CD4-positive, alpha-beta T cell (primary cell): ENCODE measurements at regions not wholly inside any gene's neighbourhood (a gene's known extent, or its start where the extent isn't known, plus 50 kb on each side); places are given as distances from the start of the nearest gene placed in this dataset.
"Not testable (repeated sequence)": the region's sequence is repeated elsewhere in the genome, so short reads cannot be mapped to it uniquely, and the experiment has no call there.

Experiments
- ATAC-seq: fragments of 200-7000 bp; cut with Tn5 transposase; one replicate; pipeline ENCODE4 v1.10.0; 2022; ENCODE audit warnings: mild to moderate bottlenecking; ENCODE audit not compliant: poor library complexity
- CTCF ChIA-PET: fragments of 350-600 bp; sonication (Branson Sonifier 250); formaldehyde crosslinking; loops from one replicate; lab custom pipeline; 2021; ENCODE audit warnings: antibody characterized with exemption, inconsistent platforms; lab: Charles Lee
- POLR2A ChIA-PET: fragments of 350-600 bp; sonication (Branson Sonifier 250); formaldehyde crosslinking; loops from one replicate; lab custom pipeline; 2021; ENCODE audit warnings: antibody characterized with exemption, inconsistent platforms; lab: Charles Lee
- DNase-seq, 14 experiments: peaks; one replicate each; pipeline ENCODE4 v3.0.0-alpha.2; 2013 to 2020; ENCODE audit warnings: mixed read lengths in 2 of 14
- H3K27ac ChIP-seq, 2 donors: one replicate each; pipeline versions ENCODE4 v1.5.1 to v1.7.0; 2013; ENCODE audit warnings: low read length in 2 of 2, low read depth in 1 of 2, mild to moderate bottlenecking in 1 of 2
- H3K27me3 ChIP-seq, 2 experiments: 1 replicate in 1 of 2; 2 replicates in 1 of 2; pipeline versions ENCODE4 v1.6.1 to v1.7.0; 2013; ENCODE audit warnings: low read length in 2 of 2, control low read depth in 1 of 2, mild to moderate bottlenecking in 1 of 2, moderate library complexity in 1 of 2; ENCODE audit not compliant: insufficient read depth in 2 of 2, control insufficient read depth in 1 of 2
- H3K36me3 ChIP-seq: one replicate; pipeline ENCODE4 v1.6.1; 2013; ENCODE audit warnings: low read length, control low read depth; ENCODE audit not compliant: insufficient read depth
- H3K4me1 ChIP-seq: one replicate; pipeline ENCODE4 v1.6.1; 2013; ENCODE audit warnings: low read length, control low read depth; ENCODE audit not compliant: insufficient read depth
- H3K4me3 ChIP-seq: one replicate; pipeline ENCODE4 v1.5.1; 2013; ENCODE audit warnings: mild to moderate bottlenecking, low read length, moderate library complexity
- H3K9me3 ChIP-seq, 2 experiments: 1 replicate in 1 of 2; 2 replicates in 1 of 2; pipeline versions ENCODE4 v1.6.1 to v1.7.0; 2013; ENCODE audit warnings: low read length in 2 of 2, mild to moderate bottlenecking in 2 of 2, control low read depth in 1 of 2, moderate library complexity in 1 of 2; ENCODE audit not compliant: control insufficient read depth in 1 of 2, insufficient read depth in 1 of 2
- H3K27ac Mint-ChIP-seq: one replicate; pipeline ENCODE4 v1.8.0; 2020; ENCODE audit warnings: mixed read lengths
- H3K27me3 Mint-ChIP-seq: one replicate; pipeline ENCODE4 v1.8.0; 2021; ENCODE audit warnings: mixed read lengths
- H3K36me3 Mint-ChIP-seq: one replicate; pipeline ENCODE4 v1.8.0; 2021; ENCODE audit warnings: low read depth, mixed read lengths
- H3K4me1 Mint-ChIP-seq: one replicate; pipeline ENCODE4 v1.8.0; 2021; ENCODE audit warnings: low read depth, mixed read lengths
- H3K4me3 Mint-ChIP-seq: one replicate; pipeline ENCODE4 v1.8.0; 2020; ENCODE audit warnings: mild to moderate bottlenecking, mixed read lengths
- H3K9me3 Mint-ChIP-seq: one replicate; pipeline ENCODE4 v1.8.0; 2020; ENCODE audit warnings: mixed read lengths
- intact Hi-C, 2 experiments: fragments of 100-400 bp; cut with DNase I in 1 of 2; cut with micrococcal nuclease in 1 of 2; formaldehyde crosslinking; loops; one replicate each; pipeline versions ENCODE4 v1.15.1 to v1.9.0; 2023 to 2025; cut with DNase I, micrococcal nuclease
- TF ChIP-seq, protein P1 (sequence below): fragments of 200-600 bp; IDR thresholded peaks from one replicate; pipeline ENCODE4 v1.8.0; 2022; ENCODE audit warnings: antibody characterized with exemption, mild to moderate bottlenecking

DNA sequence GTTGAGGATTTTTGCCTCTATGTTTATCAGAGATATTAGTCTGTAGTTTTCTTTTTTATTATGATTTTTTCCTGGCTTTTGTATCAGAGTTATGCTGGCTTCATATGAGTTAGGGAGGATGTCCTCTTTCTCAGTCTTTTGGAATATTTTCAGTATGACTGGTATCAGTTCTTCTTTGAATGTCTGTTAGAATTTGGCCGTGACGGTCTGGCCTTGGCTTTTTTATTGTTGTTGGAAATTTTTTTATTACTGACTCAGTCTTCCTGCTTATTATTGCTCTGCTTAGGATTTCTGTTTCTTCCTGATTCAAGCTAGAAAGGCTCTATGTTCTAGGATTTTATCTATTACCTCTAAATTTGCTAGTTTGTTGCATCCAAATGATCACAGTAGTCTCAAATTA lies 421.9 kb downstream of the CDH10 start:
- Mint-ChIP-seq H3K27me3 (no peaks in the 10 kb centered on the region), H3K36me3 (no peaks in the 10 kb centered on the region), H3K4me3 (no peak overlapping the region), H3K4me1 (no peaks in the 10 kb centered on the region), H3K9me3 (peaks cover 29% of the 10 kb centered on the region), H3K27ac (no peak overlapping the region)
- H3K9me3 ChIP-seq = no peaks in the 10 kb centered on the region
- no peak overlapping the region for H3K27ac ChIP-seq
- POLR2A ChIA-PET = no interaction called here
- TF ChIP-seq, protein P1, sequence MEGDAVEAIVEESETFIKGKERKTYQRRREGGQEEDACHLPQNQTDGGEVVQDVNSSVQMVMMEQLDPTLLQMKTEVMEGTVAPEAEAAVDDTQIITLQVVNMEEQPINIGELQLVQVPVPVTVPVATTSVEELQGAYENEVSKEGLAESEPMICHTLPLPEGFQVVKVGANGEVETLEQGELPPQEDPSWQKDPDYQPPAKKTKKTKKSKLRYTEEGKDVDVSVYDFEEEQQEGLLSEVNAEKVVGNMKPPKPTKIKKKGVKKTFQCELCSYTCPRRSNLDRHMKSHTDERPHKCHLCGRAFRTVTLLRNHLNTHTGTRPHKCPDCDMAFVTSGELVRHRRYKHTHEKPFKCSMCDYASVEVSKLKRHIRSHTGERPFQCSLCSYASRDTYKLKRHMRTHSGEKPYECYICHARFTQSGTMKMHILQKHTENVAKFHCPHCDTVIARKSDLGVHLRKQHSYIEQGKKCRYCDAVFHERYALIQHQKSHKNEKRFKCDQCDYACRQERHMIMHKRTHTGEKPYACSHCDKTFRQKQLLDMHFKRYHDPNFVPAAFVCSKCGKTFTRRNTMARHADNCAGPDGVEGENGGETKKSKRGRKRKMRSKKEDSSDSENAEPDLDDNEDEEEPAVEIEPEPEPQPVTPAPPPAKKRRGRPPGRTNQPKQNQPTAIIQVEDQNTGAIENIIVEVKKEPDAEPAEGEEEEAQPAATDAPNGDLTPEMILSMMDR = no peak
- ATAC-seq = no peak
- no peaks in the 10 kb centered on the region for H3K36me3 ChIP-seq
- H3K4me3 ChIP-seq = no peak overlapping the region
- CTCF ChIA-PET = no interaction called here
- intact Hi-C loops = no loop called here
- DNase-seq = no peak
- H3K27me3 ChIP-seq = no peaks in the 10 kb centered on the region
- H3K4me1 ChIP-seq = no peaks in the 10 kb centered on the region

DNA sequence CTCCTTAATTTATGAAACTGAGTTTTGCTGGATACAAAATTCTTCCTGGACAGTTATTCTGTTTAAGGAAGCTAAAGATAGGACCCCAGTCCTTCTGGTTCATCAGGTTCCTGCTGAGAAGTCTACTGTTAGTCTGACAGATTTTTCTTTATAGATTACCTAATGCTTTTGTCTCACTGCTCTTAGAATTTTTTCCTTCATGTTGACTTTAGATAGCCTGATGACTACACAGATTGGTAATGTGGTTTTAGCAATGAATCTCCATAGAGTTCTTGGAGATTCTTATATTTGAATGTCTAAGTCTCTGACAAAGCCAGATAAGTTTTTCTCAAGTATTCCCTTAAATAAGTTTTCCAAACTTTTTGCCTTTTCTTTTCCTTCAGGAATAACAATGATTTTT lies 419.7 kb downstream of the CDH10 start:
- Histone ChIP-seq H3K4me3 (no peak overlapping the region), H3K36me3 (no peaks in the 10 kb centered on the region), H3K27ac (no peak overlapping the region), H3K4me1 (no peaks in the 10 kb centered on the region), H3K27me3 (no peaks in the 10 kb centered on the region), H3K9me3 (peaks cover 0 to 5% of the 10 kb centered on the region in 2 experiments)
- H3K4me1 Mint-ChIP-seq = no peaks in the 10 kb centered on the region
- no peak overlapping the region for H3K4me3 Mint-ChIP-seq
- intact Hi-C loops = no loop called here
- H3K27ac Mint-ChIP-seq = no peak overlapping the region
- DNase-seq (no peak), ATAC-seq (no peak)
- ChIA-PET POLR2A (no interaction called here), CTCF (no interaction called here)
- no peaks in the 10 kb centered on the region for H3K36me3 Mint-ChIP-seq
- H3K9me3 Mint-ChIP-seq = peaks cover 22% of the 10 kb centered on the region
- TF ChIP-seq, protein P1 = no peak
- H3K27me3 Mint-ChIP-seq = no peaks in the 10 kb centered on the region

DNA sequence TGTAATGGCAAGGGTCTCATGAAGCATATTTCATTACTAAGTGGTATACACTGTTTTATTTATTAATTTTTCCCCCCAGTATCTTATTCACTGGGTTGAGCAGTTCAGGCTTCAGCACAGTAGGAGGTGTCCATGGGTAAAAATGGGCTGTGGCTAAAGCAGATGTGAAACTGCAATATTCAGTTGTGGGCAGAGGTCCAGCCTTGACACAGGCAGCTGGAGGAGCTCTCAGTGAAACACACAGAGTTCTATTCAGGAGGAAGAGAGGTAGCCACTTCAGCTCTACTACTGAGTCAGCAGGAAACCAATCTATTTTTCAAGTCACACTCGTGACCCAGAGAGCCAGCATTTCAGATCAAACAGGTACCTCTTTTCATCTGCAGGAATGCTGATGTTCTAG lies 418.3 kb downstream of the CDH10 start:
- DNase-seq = no peak
- no peak overlapping the region for H3K27ac Mint-ChIP-seq
- ATAC-seq = no peak
- peaks cover 15% of the 10 kb centered on the region for H3K9me3 Mint-ChIP-seq
- Histone ChIP-seq H3K9me3 (peaks cover 0 to 5% of the 10 kb centered on the region in 2 experiments), H3K27ac (no peak overlapping the region), H3K4me3 (no peak overlapping the region), H3K4me1 (no peaks in the 10 kb centered on the region), H3K36me3 (no peaks in the 10 kb centered on the region), H3K27me3 (no peaks in the 10 kb centered on the region)
- intact Hi-C loops = no loop called here
- CTCF ChIA-PET = no interaction called here
- no peaks in the 10 kb centered on the region for H3K27me3 Mint-ChIP-seq
- POLR2A ChIA-PET = no interaction called here
- H3K36me3 Mint-ChIP-seq = no peaks in the 10 kb centered on the region
- TF ChIP-seq, protein P1 = no peak
- no peak overlapping the region for H3K4me3 Mint-ChIP-seq
- H3K4me1 Mint-ChIP-seq = no peaks in the 10 kb centered on the region

DNA sequence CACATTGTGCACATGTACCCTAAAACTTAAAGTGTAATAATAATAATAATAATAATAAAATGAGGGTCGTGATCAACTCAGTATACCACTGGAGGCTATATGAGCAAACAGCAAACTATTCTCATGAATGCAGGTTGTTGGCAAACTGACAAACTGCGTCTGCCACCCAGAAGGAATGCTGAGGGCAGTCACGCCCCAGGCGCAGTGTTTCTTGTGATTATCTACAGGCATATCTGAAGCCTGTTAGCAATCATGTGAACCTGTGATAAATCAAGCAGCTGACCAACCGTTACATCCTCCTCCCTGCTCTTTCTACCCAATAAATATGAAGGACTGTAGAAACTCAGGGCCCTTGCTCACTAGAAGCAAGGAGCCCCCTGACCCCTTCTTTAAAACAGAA lies 416.9 kb downstream of the CDH10 start:
- H3K27me3 ChIP-seq, H3K27me3 Mint-ChIP-seq, H3K27ac Mint-ChIP-seq, H3K4me1 Mint-ChIP-seq, H3K36me3 ChIP-seq, H3K9me3 ChIP-seq, H3K36me3 Mint-ChIP-seq, H3K4me1 ChIP-seq, H3K4me3 Mint-ChIP-seq, POLR2A ChIA-PET, intact Hi-C loops, H3K27ac ChIP-seq, ATAC-seq, H3K4me3 ChIP-seq, DNase-seq, CTCF ChIA-PET: not testable (repeated sequence)
- H3K9me3 Mint-ChIP-seq = peaks cover 17% of the 10 kb centered on the region
